Kidney (tissue), 13 donors: ENCODE measurements at regions not wholly inside any gene's neighbourhood (a gene's known extent, or its start where the extent isn't known, plus 50 kb on each side); places are given as distances from the start of the nearest gene placed in this dataset.
A peak's percentile ranks its signal among the peaks of the same experiment; 100 is the strongest.

Experiments used
- DNase-seq, 5 donors: peaks; one replicate each; pipeline ENCODE4 v3.0.0-alpha.2; 2013 to 2020
- FAIRE-seq: peaks from 2 replicates; lab custom pipeline; 2012; peaks lifted over from hg19 to GRCh38; lab: Jason Lieb, UNC
- H3K27ac ChIP-seq, 2 donors: one replicate each; pipeline ENCODE4 v1.7.0; 2013; ENCODE audit warnings: low read depth in 2 of 2, low read length in 2 of 2, inconsistent platforms in 1 of 2
- H3K27me3 ChIP-seq: one replicate; pipeline ENCODE4 v1.7.1; 2013; ENCODE audit warnings: low read length, inconsistent platforms; ENCODE audit not compliant: control insufficient read depth, insufficient read depth
- H3K36me3 ChIP-seq, 3 donors: one replicate each; pipeline versions ENCODE4 v1.7.0 to v1.7.1; 2013; ENCODE audit warnings: low read length in 3 of 3, control low read depth in 1 of 3, inconsistent platforms in 1 of 3; ENCODE audit not compliant: insufficient read depth in 3 of 3, control insufficient read depth in 2 of 3
- H3K4me1 ChIP-seq, 3 donors: one replicate each; pipeline versions ENCODE4 v1.7.0 to v1.7.1; 2013; ENCODE audit warnings: low read length in 3 of 3, inconsistent platforms in 1 of 3, low read depth in 1 of 3; ENCODE audit not compliant: control insufficient read depth in 2 of 3, insufficient read depth in 2 of 3
- H3K4me3 ChIP-seq, 3 donors: one replicate each; pipeline versions ENCODE4 v1.7.0 to v1.8.1; 2013; ENCODE audit warnings: low read length in 3 of 3, control low read depth in 1 of 3, inconsistent platforms in 1 of 3
- H3K9ac ChIP-seq, 3 donors: one replicate each; pipeline versions ENCODE4 v1.7.0 to v1.7.1; 2013; ENCODE audit warnings: low read length in 3 of 3, control low read depth in 1 of 3, inconsistent platforms in 1 of 3
- H3K9me3 ChIP-seq, 3 donors: one replicate each; pipeline versions ENCODE4 v1.7.0 to v1.7.1; 2013; ENCODE audit warnings: low read length in 3 of 3, control low read depth in 1 of 3, inconsistent platforms in 1 of 3; ENCODE audit not compliant: control insufficient read depth in 2 of 3, insufficient read depth in 1 of 3
- intact Hi-C: fragments of 100-400 bp; cut with DNase I; formaldehyde crosslinking; loops from one replicate; pipeline ENCODE4 v1.11.1; 2022
- TF ChIP-seq, protein P1 (sequence below): IDR thresholded peaks from 3 replicates; pipeline ENCODE4 v1.5.1; 2012; ENCODE audit warnings: mild to moderate bottlenecking, moderate library complexity, borderline replicate concordance; ENCODE audit not compliant: insufficient read depth; ENCODE audit errors: extremely low read depth
- donor health status: control.
- donor health status: control.
- donor health status: control.
- donor health status: control.
- donor health status: control.
- donor health status: DM: yes; HTN: yes; CAD: no.
- donor health status: Normal renal cell carcinoma (clear cell type).

DNA sequence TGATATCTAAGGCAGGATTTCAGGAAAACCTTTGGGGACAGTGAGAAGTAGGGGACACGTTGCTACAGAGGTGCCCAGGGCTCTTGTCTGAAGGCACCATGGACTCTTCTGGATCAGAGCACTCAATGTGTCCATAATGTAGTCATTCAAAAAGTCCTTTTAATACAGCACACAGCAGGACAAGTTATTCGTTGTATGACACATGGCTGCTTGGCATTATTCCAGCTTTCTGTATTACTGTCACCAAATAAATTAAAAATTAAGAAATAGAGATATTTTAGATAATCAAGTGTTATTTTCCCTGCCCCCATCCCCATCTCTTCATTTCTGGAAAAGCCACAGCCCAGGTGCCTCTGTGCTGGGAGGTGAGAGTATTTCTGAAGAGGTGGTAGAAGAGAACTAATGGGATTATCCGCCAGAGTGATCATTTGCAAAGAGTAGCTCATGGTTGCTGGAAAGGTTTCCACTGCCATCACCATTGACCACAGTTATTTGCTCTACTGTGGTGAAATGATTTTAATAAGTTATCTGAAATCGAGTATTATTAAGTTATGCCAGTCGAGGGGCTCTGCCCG is 83.0 kb downstream of the CXCL12 start:
- intact Hi-C loops: no loop called here
- no peak for FAIRE-seq

DNA sequence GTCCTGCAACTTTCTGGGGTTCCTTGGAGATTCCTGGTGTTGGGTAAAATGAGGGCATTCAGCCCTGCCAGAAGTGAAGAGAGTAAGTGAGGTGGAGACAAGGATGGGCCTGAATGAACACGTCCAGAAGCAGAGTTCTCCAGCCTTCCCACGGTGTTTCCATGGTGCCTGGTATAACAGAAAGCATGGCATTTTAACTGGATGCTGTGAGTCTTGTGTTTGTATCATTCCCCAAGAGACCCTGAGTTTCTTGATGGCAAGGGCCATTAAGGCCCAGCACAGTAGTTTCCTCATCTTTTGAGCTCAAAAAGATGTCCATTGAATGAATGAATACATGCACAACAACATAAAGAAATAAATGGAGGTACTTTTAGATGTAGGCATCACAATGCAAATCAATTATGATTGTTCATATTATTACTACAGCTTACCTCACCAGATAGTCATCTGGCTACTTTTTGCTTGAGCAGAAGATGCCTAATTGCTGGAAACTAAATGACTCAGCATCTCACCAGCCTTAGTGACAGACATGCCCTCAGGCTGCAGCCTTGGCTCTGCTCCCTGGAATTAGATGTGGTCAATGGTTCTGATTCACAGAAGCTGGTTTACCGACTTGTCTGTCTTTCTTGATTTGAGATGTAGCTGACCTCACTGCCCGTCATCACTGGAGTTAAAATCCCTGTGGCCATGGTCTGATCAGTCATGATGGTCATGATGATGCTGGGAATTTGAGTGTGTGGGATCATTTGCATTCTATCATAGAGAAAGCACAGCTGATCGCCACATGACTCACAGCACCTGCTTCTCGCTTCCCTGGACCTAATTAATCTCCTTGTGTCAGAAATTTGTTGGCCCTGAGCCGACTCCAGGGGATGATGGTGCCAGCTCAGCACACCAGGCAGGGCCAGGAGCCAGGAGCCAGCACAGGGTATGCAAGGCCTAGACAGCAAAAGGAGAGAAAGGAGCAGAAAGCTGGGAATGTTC is 83.9 kb downstream of the CXCL12 start:
- Histone ChIP-seq H3K27me3 (no peaks in the 10 kb centered on the region), H3K36me3 (no peaks in the 10 kb centered on the region), H3K27ac (no peak overlapping the region), H3K4me3 (no peak overlapping the region), H3K9ac (no peak overlapping the region), H3K9me3 (no peaks in the 10 kb centered on the region), H3K4me1 (no peaks in the 10 kb centered on the region)
- intact Hi-C loops: no loop called here
- FAIRE-seq (no peak), DNase-seq (peak in 1 of 5 donors; percentile 87)
- TF ChIP-seq, protein P1, sequence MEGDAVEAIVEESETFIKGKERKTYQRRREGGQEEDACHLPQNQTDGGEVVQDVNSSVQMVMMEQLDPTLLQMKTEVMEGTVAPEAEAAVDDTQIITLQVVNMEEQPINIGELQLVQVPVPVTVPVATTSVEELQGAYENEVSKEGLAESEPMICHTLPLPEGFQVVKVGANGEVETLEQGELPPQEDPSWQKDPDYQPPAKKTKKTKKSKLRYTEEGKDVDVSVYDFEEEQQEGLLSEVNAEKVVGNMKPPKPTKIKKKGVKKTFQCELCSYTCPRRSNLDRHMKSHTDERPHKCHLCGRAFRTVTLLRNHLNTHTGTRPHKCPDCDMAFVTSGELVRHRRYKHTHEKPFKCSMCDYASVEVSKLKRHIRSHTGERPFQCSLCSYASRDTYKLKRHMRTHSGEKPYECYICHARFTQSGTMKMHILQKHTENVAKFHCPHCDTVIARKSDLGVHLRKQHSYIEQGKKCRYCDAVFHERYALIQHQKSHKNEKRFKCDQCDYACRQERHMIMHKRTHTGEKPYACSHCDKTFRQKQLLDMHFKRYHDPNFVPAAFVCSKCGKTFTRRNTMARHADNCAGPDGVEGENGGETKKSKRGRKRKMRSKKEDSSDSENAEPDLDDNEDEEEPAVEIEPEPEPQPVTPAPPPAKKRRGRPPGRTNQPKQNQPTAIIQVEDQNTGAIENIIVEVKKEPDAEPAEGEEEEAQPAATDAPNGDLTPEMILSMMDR: no peak

More for the DNA sequence above, 83.0 kb downstream of the CXCL12 start:
- Histone ChIP-seq H3K27me3 (no peaks in the 10 kb centered on the region), H3K4me3 (no peak overlapping the region), H3K36me3 (no peaks in the 10 kb centered on the region), H3K27ac (no peak overlapping the region), H3K9ac (no peak overlapping the region), H3K9me3 (no peaks in the 10 kb centered on the region), H3K4me1 (no peaks in the 10 kb centered on the region)
- TF ChIP-seq, protein P1: no peak
- DNase-seq: no peak

DNA sequence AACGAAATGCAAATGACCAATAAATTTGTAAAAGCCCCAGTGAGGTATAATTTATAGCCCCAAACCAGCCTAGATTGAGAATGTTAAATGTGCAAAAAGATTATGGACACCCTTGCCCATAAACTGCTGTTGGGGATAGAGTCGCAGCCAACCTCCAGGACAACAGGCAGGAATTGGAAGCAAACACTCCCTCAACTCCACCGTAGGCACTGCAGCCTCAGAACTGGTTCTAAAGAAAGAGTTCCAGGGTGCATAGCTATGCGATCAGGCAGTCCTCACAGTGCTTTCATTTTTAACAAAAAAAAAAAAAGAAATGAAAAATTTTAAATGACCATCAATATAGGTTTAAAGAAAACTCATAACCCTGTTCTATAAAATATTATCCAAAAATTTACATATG is 86.2 kb downstream of the CXCL12 start:
- TF ChIP-seq, protein P1: no peak

More for the DNA sequence above, 86.2 kb downstream of the CXCL12 start:
- Histone ChIP-seq H3K9ac (no peak overlapping the region), H3K27me3 (no peaks in the 10 kb centered on the region), H3K9me3 (no peaks in the 10 kb centered on the region), H3K4me3 (no peak overlapping the region), H3K4me1 (no peaks in the 10 kb centered on the region), H3K36me3 (no peaks in the 10 kb centered on the region), H3K27ac (no peak overlapping the region)
- intact Hi-C loops: no loop called here
- DNase-seq (no peak), FAIRE-seq (no peak)
